HS-27A (cell line): ENCODE measurements at regions not wholly inside any gene's neighbourhood (a gene's known extent, or its start where the extent isn't known, plus 50 kb on each side); places are given as distances from the start of the nearest gene placed in this dataset.

Experiments
- DNase-seq: peaks from one replicate; pipeline ENCODE4 v3.0.0-alpha.2; 2012; ENCODE audit warnings: low read depth, missing footprints

GRCh38 chr12:115857923-115858322 lies 419.6 kb downstream of the MED13L start:
- no peak for DNase-seq

- DNase-seq = no peak
These were observed 420.2 kb downstream of the MED13L start for GRCh38 chr12:115857160-115857920.

GRCh38 chr12:115852054-115852453 lies 425.4 kb downstream of the MED13L start:
- no peak for DNase-seq

- no peak for DNase-seq
These were observed 426.5 kb downstream of the MED13L start for GRCh38 chr12:115850957-115851356.

GRCh38 chr12:115849262-115849943 lies 428.1 kb downstream of the MED13L start:
- DNase-seq = no peak

- no peak for DNase-seq
These were observed 430.1 kb downstream of the MED13L start for GRCh38 chr12:115847398-115847797.

GRCh38 chr12:115846516-115846915 lies 431.0 kb downstream of the MED13L start:
- DNase-seq = no peak

- no peak for DNase-seq
These were observed 437.3 kb downstream of the MED13L start for GRCh38 chr12:115840159-115840558.

- no peak for DNase-seq
These were observed 438.5 kb downstream of the MED13L start for GRCh38 chr12:115838952-115839351.

GRCh38 chr12:115837220-115837619 lies 440.3 kb downstream of the MED13L start:
- no peak for DNase-seq

- DNase-seq = no peak
These were observed 442.0 kb downstream of the MED13L start for GRCh38 chr12:115835445-115835844.

- DNase-seq = no peak
These were observed 443.8 kb downstream of the MED13L start for GRCh38 chr12:115833704-115834103.

- no peak for DNase-seq
These were observed 446.9 kb downstream of the MED13L start for GRCh38 chr12:115830633-115831032.

- no peak for DNase-seq
These were observed 447.4 kb downstream of the MED13L start for GRCh38 chr12:115830070-115830469.

GRCh38 chr12:115828168-115828567 lies 449.3 kb downstream of the MED13L start:
- DNase-seq = no peak

GRCh38 chr12:115824936-115825602 lies 452.4 kb downstream of the MED13L start:
- no peak for DNase-seq

GRCh38 chr12:115823635-115824034 lies 453.9 kb downstream of the MED13L start:
- DNase-seq = no peak

- DNase-seq = no peak
These were observed 456.8 kb downstream of the MED13L start for GRCh38 chr12:115820656-115821055.

- no peak for DNase-seq
These were observed 458.5 kb downstream of the MED13L start for GRCh38 chr12:115818973-115819372.

GRCh38 chr12:115817389-115817788 lies 460.1 kb downstream of the MED13L start:
- DNase-seq = no peak

GRCh38 chr12:115815924-115816323 lies 461.6 kb downstream of the MED13L start:
- no peak for DNase-seq

- DNase-seq = no peak
These were observed 464.2 kb downstream of the MED13L start for GRCh38 chr12:115813256-115813655.

- DNase-seq = no peak
These were observed 465.6 kb downstream of the MED13L start for GRCh38 chr12:115811929-115812328.
